ENCODE measurements at regions not wholly inside any gene's neighbourhood (a gene's known extent, or its start where the extent isn't known, plus 50 kb on each side); places are given as distances from the start of the nearest gene placed in this dataset.

DNA sequence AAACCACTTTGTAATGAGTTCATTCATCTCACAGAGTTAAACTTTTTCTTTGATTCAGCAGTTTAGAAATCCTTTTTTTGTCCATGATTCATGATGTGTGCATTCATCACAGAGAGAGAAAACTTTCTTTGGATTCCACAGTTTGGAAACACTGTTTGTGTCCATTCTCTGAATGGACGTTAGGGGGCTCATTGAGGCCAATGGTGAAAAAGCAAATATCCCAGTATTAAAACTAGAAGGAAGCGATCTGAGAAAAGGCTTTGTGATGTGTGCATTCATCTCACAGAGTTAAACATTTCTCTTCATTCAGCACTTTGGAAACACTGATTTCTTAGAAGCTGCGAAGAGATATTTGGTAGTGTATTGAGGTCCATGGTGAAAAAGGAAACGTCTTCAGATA, 155.6 kb upstream of the TRIM48 start:
- TF ChIP-seq, protein P1, sequence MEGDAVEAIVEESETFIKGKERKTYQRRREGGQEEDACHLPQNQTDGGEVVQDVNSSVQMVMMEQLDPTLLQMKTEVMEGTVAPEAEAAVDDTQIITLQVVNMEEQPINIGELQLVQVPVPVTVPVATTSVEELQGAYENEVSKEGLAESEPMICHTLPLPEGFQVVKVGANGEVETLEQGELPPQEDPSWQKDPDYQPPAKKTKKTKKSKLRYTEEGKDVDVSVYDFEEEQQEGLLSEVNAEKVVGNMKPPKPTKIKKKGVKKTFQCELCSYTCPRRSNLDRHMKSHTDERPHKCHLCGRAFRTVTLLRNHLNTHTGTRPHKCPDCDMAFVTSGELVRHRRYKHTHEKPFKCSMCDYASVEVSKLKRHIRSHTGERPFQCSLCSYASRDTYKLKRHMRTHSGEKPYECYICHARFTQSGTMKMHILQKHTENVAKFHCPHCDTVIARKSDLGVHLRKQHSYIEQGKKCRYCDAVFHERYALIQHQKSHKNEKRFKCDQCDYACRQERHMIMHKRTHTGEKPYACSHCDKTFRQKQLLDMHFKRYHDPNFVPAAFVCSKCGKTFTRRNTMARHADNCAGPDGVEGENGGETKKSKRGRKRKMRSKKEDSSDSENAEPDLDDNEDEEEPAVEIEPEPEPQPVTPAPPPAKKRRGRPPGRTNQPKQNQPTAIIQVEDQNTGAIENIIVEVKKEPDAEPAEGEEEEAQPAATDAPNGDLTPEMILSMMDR (IDR thresholded peaks at IDR 0.05) = no peak
- Histone ChIP-seq H3K4me1 (no peaks in the 10 kb centered on the region), H3K4me3 (no peak overlapping the region), H3K27me3 (no peaks in the 10 kb centered on the region), H3K9me3 (peaks cover 0 to 83% (median 48%) of the 10 kb centered on the region in 11 donors), H3K27ac (no peak overlapping the region), H3K36me3 (no peaks in the 10 kb centered on the region)
- DNase-seq = no peak
- intact Hi-C loops (cut with DNase I) = no loop called here
- WGBS, 2 donors = 49 to 54% methylated on average over 4 of the region's 4 CpGs
- ATAC-seq = no peak
